Activated T-cell treated with anti-CD3 and anti-CD28 coated beads for 48 hours (primary cell): ENCODE measurements at regions not wholly inside any gene's neighbourhood (a gene's known extent, or its start where the extent isn't known, plus 50 kb on each side); places are given as distances from the start of the nearest gene placed in this dataset.
"Not testable (repeated sequence)": the region's sequence is repeated elsewhere in the genome, so short reads cannot be mapped to it uniquely, and the experiment has no call there.

ENCODE experiments used
- DNase-seq: peaks from one replicate; pipeline ENCODE4 v3.0.0-alpha.2; 2020; ENCODE audit warnings: low read depth

GRCh38 chr3:198096015-198096414 is 136.0 kb downstream of the LMLN start:
- DNase-seq: no peak

GRCh38 chr3:198097048-198097447 is 137.0 kb downstream of the LMLN start:
- DNase-seq: no peak

GRCh38 chr3:198098661-198099081 is 138.7 kb downstream of the LMLN start:
- DNase-seq: not testable (repeated sequence)

- DNase-seq: not testable (repeated sequence)
Measured at GRCh38 chr3:198103070-198103469, 143.1 kb downstream of the LMLN start.

DNA sequence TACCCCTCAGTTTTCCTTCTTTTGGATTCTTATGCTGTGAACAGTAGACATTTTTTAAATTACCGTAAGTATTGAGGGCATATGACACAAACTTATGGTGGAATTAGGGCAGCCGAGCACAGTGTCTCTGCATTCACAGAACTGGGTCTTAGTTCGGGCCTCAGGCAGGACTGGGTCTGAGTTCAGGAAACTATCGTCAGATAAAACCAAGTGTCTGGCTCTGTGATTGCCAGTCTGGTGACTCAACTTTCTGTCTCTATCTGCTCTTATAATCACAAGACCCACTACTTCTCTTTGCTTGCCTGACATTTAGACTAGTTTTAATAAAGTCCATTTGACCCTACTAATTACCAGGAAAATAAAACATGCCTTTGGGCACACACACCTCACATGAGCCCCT is 146.2 kb downstream of the LMLN start:
- no peak for DNase-seq

- no peak for DNase-seq
Measured at GRCh38 chr3:198107840-198108734, 148.1 kb downstream of the LMLN start.

GRCh38 chr3:198109883-198110282 is 149.9 kb downstream of the LMLN start:
- no peak for DNase-seq

DNA sequence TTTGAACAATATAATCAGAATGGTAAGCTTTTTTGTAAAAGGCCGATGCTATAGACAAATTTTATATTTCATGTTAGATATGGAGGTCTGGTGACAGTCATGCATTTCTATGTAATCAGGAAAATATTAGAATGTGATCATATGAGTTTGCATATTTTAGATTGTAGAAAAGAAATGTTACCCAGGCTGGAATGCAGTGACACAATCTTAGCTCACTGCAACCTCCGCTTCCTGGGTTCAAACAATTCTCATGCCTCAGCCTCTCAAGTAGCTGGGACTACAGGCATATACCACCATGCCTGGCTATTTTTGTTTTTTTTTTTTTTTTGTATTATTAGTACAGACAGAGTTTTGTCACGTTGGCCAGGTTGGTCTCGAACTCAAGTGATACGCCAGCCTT is 152.0 kb downstream of the LMLN start:
- no peak for DNase-seq

- DNase-seq: no peak
Measured at GRCh38 chr3:198113206-198114053, 153.4 kb downstream of the LMLN start.

DNA sequence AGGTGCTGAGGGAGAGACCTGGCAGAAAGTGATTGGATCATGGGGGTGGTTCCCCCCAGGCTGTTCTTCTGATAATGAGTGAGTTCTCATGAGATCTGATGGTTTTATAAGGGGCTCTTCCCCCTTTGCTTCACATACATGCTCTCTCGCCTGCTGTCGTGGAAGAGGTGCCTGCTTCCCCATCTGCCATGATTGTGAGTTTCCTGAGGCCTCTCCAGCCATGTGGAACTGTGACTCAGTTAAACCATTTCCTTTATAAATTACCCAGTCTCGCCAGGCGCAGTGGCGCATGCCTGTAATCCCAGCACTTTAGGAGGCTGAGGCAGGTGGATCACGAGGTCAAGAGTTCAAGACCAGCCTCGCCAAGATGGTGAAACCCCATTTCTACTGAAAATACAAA is 154.5 kb downstream of the LMLN start:
- not testable (repeated sequence) for DNase-seq

GRCh38 chr3:198122184-198122583 is 162.2 kb downstream of the LMLN start:
- DNase-seq: not testable (repeated sequence)

DNA sequence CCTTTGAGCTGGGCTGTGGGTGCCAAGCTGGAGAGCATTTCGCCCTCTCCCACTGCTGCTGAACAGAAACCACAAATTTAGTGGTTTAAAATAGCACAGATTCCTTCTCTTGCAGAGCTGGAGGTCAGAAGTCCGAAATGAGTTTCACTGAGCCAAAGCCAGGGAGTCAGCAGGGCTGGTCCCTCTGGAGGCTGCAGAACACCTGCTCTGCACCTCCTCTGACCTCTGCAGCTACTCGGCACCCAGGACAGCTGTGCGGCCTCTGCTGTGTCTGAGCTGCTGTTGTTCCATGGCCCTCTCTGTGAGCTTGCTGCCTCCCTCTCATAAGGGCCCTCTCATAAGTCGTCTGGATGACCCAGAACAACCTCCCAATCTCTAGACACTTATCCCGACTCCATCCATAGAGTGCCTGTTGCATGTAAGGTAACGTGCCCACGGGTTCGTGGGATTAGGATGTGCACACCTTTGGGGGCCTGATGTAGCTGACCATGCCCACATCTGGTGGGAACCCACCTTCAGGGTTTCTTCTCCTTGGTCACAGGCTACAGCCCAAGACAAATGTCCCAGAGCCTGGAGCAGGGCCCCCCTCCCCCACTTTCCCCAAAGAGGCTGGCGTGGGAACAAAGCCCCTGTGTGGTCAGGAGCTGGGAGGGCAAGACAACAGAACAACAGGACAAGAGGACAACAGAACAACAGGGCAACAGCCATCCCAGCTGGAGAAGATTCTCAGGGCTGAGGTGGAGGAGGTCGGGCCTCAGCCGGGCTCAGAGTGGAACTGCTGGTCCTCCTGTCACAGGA is 177.2 kb downstream of the LMLN start:
- not testable (repeated sequence) for DNase-seq

DNA sequence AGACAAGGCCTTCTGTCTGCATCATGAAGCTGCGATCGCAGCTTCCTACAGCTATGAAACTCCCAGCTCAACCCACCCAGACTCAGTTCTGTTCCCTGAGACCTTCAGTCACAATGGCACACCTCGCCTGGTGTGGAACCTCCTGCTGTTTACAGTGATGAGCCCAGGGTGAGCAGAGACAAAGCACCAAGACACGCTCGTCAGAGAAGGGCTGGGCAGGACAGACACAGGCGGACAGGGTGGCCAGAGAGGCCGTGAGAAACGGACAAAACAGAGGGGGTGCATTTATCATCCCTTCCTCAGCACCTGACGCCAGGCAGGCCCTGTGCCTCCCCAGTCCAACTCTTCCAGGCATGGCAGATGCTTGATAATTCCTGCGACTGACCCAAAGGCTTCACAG is 178.2 kb downstream of the LMLN start:
- not testable (repeated sequence) for DNase-seq

DNA sequence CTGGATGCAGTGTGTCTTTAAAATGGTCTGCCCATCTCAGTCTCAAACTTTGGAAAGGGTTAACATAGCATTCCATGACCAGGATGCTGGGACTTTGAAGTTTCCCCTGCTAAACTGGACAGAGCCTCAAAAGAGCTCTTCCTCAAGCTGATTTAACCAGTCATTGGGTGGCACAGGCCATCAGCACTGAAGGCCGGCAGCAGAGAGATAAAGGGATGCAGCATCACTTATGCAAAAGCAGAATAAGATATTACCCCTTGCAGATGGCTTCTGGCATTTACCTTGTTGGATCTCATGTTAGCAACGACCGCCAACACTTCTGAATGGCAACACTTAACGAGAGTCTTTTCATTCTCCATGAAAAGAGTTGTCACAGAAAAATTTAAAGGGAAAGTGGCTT is 179.0 kb downstream of the LMLN start:
- DNase-seq: not testable (repeated sequence)

- not testable (repeated sequence) for DNase-seq
Measured at GRCh38 chr3:198139513-198140167, 179.6 kb downstream of the LMLN start.

- DNase-seq: not testable (repeated sequence)
Measured at GRCh38 chr3:198143300-198144137, 183.5 kb downstream of the LMLN start.

DNA sequence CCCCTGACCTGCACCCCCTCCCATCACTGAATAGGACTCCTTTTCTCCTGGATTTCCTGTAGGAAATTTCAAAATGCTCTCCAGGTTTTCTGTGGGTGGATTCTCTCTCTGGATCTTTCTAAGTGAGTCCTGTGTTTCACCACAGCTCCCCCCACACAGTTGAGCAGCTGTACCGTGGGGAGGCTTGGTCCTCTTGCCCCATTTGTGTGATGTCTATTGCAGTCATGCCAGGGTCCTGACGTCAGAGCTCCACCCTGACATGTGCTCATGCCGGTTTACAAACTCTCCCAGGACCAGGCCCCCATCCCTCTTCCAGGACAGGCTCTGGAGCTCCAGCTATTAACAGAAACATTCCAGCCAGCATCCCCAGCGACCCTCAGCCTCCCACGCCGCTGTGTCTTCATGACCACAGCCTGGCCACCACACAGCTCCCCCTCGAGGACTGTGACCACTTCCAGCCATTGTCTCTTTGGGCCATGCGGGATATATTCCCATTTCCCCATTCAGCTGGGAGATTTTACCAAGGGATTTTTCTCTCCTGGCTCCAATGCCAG is 185.3 kb downstream of the LMLN start:
- DNase-seq: not testable (repeated sequence)

- DNase-seq: not testable (repeated sequence)
Measured at GRCh38 chr3:198146070-198146469, 186.1 kb downstream of the LMLN start.

GRCh38 chr3:198146559-198147164 is 186.6 kb downstream of the LMLN start:
- not testable (repeated sequence) for DNase-seq

GRCh38 chr3:198147213-198147612 is 187.2 kb downstream of the LMLN start:
- not testable (repeated sequence) for DNase-seq
